ENCODE measurements at regions not wholly inside any gene's neighbourhood (a gene's known extent, or its start where the extent isn't known, plus 50 kb on each side); places are given as distances from the start of the nearest gene placed in this dataset.

DNA sequence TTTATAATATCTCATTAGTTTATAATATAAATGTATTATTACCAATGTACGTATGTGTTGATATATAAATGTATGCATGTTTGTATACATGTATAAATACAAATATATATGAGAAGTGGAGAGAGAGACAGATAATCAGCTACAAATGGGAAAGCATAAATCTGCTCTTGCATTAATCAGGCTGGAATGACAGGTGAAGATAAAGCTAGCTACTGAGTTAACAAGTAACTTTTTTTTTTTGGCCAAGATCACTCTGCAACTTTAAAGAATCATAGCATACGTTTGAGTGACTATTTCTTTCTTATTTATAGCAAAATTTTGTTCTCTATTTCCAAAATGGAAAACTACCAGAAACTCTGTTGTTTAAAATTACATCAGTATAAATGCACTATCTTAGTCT lies 422.8 kb downstream of the SI start:
- Histone ChIP-seq H2AFZ (ENCODE audit: low read depth) (no peak overlapping the region), H3K36me3 (replicated peaks in 1 of 2; ENCODE audit: control insufficient read depth in 1 of 2, insufficient read depth in 2 of 2, low read length in 1 of 2) (no peaks in the 10 kb centered on the region), H3K9me2 (no peaks in the 10 kb centered on the region), H3K4me3 (ENCODE audit: low read depth in 2 of 2, low read length in 1 of 2) (no peak overlapping the region), H3K27me3 (ENCODE audit: insufficient read depth) (no peaks in the 10 kb centered on the region), H3K4me1 (ENCODE audit: control insufficient read depth in 1 of 2, insufficient read depth in 2 of 2, low read depth in 1 of 2, low read length in 1 of 2) (no peaks in the 10 kb centered on the region; a peak in 1 of 4 replicates), H3F3A (replicated peaks; ENCODE audit: insufficient read depth) (no peaks in the 10 kb centered on the region), H3K4me2 (no peak overlapping the region), H3K9me3 (no peaks in the 10 kb centered on the region), H3K9ac (no peak overlapping the region), H4K20me1 (ENCODE audit: insufficient read depth) (no peaks in the 10 kb centered on the region), H3K79me2 (ENCODE audit: insufficient read depth) (no peaks in the 10 kb centered on the region), H3K27ac (ENCODE audit: low read depth in 2 of 2, low read length in 1 of 2) (no peak overlapping the region)
- ChIA-PET CTCF (no interaction called here), POLR2A (no interaction called here)
- TF ChIP-seq RXRA (IDR thresholded peaks at IDR 0.05; ENCODE audit: borderline replicate concordance, low read depth) = no peak
- no peak for TF ChIP-seq NRF1 (IDR thresholded peaks at IDR 0.05; ENCODE audit: low read depth, low read length)
- no peak for TF ChIP-seq SIN3A (IDR thresholded peaks at IDR 0.05; ENCODE audit: borderline replicate concordance, low read depth, low read length)
- no peak for TF ChIP-seq FOSL2 (IDR thresholded peaks at IDR 0.05; ENCODE audit: borderline replicate concordance, low read depth)
- no peak for TF ChIP-seq RAD21 (IDR thresholded peaks at IDR 0.05; ENCODE audit: low read length)
- TF ChIP-seq, protein P1, sequence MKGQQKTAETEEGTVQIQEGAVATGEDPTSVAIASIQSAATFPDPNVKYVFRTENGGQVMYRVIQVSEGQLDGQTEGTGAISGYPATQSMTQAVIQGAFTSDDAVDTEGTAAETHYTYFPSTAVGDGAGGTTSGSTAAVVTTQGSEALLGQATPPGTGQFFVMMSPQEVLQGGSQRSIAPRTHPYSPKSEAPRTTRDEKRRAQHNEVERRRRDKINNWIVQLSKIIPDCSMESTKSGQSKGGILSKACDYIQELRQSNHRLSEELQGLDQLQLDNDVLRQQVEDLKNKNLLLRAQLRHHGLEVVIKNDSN (IDR thresholded peaks at IDR 0.05; ENCODE audit: borderline replicate concordance, low read depth) = no peak
- no peak for TF ChIP-seq YY1 (IDR thresholded peaks at IDR 0.05; ENCODE audit: low read depth)
- 49% methylated on average over 2 of the region's 2 CpGs for WGBS (ENCODE audit: low lambda C conversion rate)
- DNase-seq = no peak

DNA sequence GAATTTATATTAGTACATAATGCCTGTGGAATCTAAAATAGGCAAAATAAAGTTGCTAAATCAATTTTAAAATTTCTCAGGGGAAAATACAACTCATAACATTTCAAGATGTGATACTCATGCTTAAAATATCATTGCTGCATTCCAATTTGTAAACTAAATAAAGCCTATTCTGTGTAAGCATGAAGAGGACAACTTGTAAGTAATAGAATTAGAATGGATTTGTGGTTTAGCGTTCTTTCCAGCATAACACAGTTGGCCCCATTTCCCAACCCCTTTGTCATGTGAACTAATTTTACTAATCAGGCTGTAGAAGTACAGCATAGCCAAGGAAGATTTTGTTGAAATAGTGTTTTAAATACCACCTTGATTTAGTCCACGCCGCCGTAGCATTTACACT lies 437.2 kb downstream of the SI start:
- DNase-seq = no peak
- Histone ChIP-seq H2AFZ (ENCODE audit: low read depth) (no peak overlapping the region), H3F3A (replicated peaks; ENCODE audit: insufficient read depth) (no peaks in the 10 kb centered on the region), H3K79me2 (ENCODE audit: insufficient read depth) (no peaks in the 10 kb centered on the region), H3K27me3 (ENCODE audit: insufficient read depth) (no peaks in the 10 kb centered on the region), H3K9me2 (no peaks in the 10 kb centered on the region), H4K20me1 (ENCODE audit: insufficient read depth) (no peaks in the 10 kb centered on the region), H3K4me3 (ENCODE audit: low read depth in 2 of 2, low read length in 1 of 2) (no peak overlapping the region), H3K36me3 (replicated peaks in 1 of 2; ENCODE audit: control insufficient read depth in 1 of 2, insufficient read depth in 2 of 2, low read length in 1 of 2) (no peaks in the 10 kb centered on the region), H3K9ac (no peak overlapping the region), H3K4me1 (ENCODE audit: control insufficient read depth in 1 of 2, insufficient read depth in 2 of 2, low read depth in 1 of 2, low read length in 1 of 2) (no peaks in the 10 kb centered on the region), H3K9me3 (no peaks in the 10 kb centered on the region), H3K4me2 (no peak overlapping the region), H3K27ac (ENCODE audit: low read depth in 2 of 2, low read length in 1 of 2) (no peak overlapping the region)
- TF ChIP-seq JUND (IDR thresholded peaks at IDR 0.05) (no peak), EZH2phosphoT487 (IDR thresholded peaks at IDR 0.05; ENCODE audit: borderline replicate concordance, low read depth) (no peak), TCF12 (IDR thresholded peaks at IDR 0.05) (no peak), FOSL2 (IDR thresholded peaks at IDR 0.05; ENCODE audit: borderline replicate concordance, low read depth) (no peak)
- CTCF ChIA-PET = no interaction called here
- 74% methylated on average over 4 of the region's 4 CpGs for WGBS (ENCODE audit: low lambda C conversion rate)
- POLR2A ChIA-PET = no interaction called here

DNA sequence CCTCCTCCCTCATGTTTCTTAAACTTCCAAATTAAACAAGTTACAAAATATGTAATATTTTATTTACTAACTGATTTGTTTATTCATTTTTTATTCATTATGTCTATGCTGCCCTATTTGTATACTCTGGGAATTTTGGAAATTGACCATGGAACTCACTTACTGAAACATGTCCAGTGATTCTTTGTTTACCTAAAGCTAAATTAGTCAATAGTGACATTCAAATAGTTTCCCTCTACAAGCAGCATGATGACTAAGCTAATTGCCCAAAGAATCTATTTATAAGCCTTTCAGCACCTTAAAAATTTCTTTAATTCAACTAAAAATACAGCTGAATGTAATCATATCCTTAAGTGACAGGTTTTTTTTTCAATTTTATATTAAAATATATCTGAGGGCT lies 437.7 kb downstream of the SI start:
- Histone ChIP-seq H3K36me3 (replicated peaks in 1 of 2; ENCODE audit: control insufficient read depth in 1 of 2, insufficient read depth in 2 of 2, low read length in 1 of 2) (no peaks in the 10 kb centered on the region), H4K20me1 (ENCODE audit: insufficient read depth) (no peaks in the 10 kb centered on the region), H3K9ac (no peak overlapping the region), H3K27me3 (ENCODE audit: insufficient read depth) (no peaks in the 10 kb centered on the region), H3F3A (replicated peaks; ENCODE audit: insufficient read depth) (no peaks in the 10 kb centered on the region), H3K4me2 (no peak overlapping the region), H3K27ac (ENCODE audit: low read depth in 2 of 2, low read length in 1 of 2) (no peak overlapping the region), H3K79me2 (ENCODE audit: insufficient read depth) (no peaks in the 10 kb centered on the region), H3K9me2 (no peaks in the 10 kb centered on the region), H3K9me3 (no peaks in the 10 kb centered on the region), H3K4me1 (ENCODE audit: control insufficient read depth in 1 of 2, insufficient read depth in 2 of 2, low read depth in 1 of 2, low read length in 1 of 2) (no peaks in the 10 kb centered on the region), H2AFZ (ENCODE audit: low read depth) (no peak overlapping the region), H3K4me3 (ENCODE audit: low read depth in 2 of 2, low read length in 1 of 2) (no peak overlapping the region)
- POLR2A ChIA-PET = no interaction called here
- CTCF ChIA-PET = no interaction called here
- no peak for DNase-seq
- TF ChIP-seq, protein P2, sequence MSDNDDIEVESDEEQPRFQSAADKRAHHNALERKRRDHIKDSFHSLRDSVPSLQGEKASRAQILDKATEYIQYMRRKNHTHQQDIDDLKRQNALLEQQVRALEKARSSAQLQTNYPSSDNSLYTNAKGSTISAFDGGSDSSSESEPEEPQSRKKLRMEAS (IDR thresholded peaks at IDR 0.05; ENCODE audit: low read depth) = no peak
- TF ChIP-seq, protein P3, sequence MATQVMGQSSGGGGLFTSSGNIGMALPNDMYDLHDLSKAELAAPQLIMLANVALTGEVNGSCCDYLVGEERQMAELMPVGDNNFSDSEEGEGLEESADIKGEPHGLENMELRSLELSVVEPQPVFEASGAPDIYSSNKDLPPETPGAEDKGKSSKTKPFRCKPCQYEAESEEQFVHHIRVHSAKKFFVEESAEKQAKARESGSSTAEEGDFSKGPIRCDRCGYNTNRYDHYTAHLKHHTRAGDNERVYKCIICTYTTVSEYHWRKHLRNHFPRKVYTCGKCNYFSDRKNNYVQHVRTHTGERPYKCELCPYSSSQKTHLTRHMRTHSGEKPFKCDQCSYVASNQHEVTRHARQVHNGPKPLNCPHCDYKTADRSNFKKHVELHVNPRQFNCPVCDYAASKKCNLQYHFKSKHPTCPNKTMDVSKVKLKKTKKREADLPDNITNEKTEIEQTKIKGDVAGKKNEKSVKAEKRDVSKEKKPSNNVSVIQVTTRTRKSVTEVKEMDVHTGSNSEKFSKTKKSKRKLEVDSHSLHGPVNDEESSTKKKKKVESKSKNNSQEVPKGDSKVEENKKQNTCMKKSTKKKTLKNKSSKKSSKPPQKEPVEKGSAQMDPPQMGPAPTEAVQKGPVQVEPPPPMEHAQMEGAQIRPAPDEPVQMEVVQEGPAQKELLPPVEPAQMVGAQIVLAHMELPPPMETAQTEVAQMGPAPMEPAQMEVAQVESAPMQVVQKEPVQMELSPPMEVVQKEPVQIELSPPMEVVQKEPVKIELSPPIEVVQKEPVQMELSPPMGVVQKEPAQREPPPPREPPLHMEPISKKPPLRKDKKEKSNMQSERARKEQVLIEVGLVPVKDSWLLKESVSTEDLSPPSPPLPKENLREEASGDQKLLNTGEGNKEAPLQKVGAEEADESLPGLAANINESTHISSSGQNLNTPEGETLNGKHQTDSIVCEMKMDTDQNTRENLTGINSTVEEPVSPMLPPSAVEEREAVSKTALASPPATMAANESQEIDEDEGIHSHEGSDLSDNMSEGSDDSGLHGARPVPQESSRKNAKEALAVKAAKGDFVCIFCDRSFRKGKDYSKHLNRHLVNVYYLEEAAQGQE (IDR thresholded peaks at IDR 0.05; ENCODE audit: low read depth, low read length) = no peak
- TF ChIP-seq FOSL2 (IDR thresholded peaks at IDR 0.05; ENCODE audit: borderline replicate concordance, low read depth) (no peak), POLR2AphosphoS5 (IDR thresholded peaks at IDR 0.05; ENCODE audit: low read depth, low read length) (no peak), RCOR1 (IDR thresholded peaks at IDR 0.05; ENCODE audit: low read length) (no peak), MXI1 (IDR thresholded peaks at IDR 0.05; ENCODE audit: low read depth, low read length) (no peak), RFX5 (IDR thresholded peaks at IDR 0.05; ENCODE audit: low read length) (no peak), NFIC (IDR thresholded peaks at IDR 0.05; ENCODE audit: borderline replicate concordance) (no peak), JUND (IDR thresholded peaks at IDR 0.05) (no peak), FOXM1 (IDR thresholded peaks at IDR 0.05; ENCODE audit: low read depth) (no peak), FOXJ3 (CRISPR knock-in tag; IDR thresholded peaks at IDR 0.05) (no peak), ELF1 (IDR thresholded peaks at IDR 0.05) (no peak)
- TF ChIP-seq, protein P4, sequence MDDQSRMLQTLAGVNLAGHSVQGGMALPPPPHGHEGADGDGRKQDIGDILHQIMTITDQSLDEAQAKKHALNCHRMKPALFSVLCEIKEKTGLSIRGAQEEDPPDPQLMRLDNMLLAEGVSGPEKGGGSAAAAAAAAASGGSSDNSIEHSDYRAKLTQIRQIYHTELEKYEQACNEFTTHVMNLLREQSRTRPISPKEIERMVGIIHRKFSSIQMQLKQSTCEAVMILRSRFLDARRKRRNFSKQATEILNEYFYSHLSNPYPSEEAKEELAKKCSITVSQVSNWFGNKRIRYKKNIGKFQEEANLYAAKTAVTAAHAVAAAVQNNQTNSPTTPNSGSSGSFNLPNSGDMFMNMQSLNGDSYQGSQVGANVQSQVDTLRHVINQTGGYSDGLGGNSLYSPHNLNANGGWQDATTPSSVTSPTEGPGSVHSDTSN (IDR thresholded peaks at IDR 0.05) = no peak

Measured in SK-N-SH (cell line).